T-helper 2 cell treated with Interferon-gamma antibody and Interleukin-4, amounts not matched to agents 100 ng/mL and 5 ng/mL, for 36 hours (primary cell): ENCODE measurements at regions not wholly inside any gene's neighbourhood (a gene's known extent, or its start where the extent isn't known, plus 50 kb on each side); places are given as distances from the start of the nearest gene placed in this dataset.
"Not testable (repeated sequence)": the region's sequence is repeated elsewhere in the genome, so short reads cannot be mapped to it uniquely, and the experiment has no call there.

Experiments
- intact Hi-C: fragments of 100-400 bp; cut with micrococcal nuclease; formaldehyde crosslinking; loops from one replicate; pipeline ENCODE4 v1.15.1; 2023

DNA sequence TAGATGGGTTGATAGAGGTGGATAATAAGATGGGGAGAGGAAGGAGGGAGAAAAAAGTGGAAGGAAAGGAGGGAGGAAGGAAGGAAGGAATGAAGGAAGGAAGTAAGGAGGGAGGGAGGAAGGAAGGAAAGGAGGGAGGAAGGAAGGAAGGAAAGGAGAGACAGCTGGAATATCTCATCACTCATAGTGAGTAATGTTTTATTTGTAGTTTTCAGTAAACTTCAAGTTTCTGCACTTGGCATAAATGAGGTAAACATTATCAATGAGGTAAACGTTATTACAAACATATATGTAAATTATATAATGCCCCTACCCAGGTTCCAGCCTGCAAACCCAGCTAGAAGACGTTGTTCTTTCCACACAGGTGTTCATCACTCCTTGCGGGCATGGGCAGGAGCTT lies 89.8 kb upstream of the XYLT1 start:
- intact Hi-C loops = no loop called here

DNA sequence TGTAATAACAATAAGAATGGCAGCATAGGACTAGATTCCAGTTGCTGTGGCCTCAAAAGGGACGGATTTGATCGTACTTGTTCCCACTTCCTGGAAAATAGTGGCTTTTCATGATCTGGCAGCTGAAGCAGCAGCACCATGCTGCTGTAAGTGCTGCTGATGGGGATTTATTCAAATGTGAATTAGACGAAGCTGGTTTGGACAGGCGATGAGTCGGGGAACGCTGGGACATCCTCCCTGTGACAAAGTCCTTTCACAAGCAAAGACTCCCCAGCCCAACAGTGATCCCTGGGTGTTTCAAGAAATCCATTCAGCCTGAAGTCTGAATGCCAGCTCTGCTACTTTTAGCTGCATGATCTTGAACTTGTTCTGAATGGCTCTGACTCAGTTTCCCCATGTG lies 88.6 kb upstream of the XYLT1 start:
- intact Hi-C loops = no loop called here

DNA sequence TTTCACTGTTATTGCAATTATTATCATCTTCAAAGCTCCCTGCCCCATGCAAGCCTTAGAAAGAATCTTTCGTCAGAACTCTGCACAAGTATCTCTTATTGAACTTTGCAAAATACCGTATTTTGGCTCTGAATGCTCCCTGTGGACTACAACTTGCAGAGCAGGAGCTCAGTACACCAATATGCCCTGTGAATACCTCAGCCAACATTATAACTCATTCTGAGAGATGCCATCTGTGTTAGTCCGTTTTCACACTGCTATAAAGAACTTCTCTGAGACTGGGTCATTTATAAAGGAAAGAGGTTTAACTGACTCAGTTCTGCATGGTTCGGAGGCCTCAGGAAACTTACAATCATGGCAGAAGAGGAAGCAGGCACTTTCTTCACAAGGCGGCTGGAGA lies 87.2 kb upstream of the XYLT1 start:
- intact Hi-C loops = no loop called here

DNA sequence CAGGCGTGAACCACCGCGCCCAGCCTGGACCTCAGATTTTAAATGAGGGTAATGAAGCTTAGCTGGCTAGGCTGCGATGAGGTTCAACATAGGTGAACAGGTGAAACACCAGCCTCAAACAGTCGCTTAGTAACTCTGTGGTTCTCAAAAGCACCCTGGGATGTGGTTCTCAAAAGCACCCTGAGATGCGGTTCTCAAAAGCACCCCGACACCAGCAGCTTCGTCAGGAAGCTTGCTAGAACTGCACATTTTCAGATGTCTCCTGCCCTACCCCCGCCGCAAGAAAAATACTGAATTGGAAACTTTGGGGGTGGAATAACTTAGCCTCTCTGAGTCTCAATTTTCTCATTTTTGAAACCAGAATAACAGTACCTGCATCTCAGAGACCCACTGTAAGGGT lies 86.7 kb upstream of the XYLT1 start:
- intact Hi-C loops = no loop called here

DNA sequence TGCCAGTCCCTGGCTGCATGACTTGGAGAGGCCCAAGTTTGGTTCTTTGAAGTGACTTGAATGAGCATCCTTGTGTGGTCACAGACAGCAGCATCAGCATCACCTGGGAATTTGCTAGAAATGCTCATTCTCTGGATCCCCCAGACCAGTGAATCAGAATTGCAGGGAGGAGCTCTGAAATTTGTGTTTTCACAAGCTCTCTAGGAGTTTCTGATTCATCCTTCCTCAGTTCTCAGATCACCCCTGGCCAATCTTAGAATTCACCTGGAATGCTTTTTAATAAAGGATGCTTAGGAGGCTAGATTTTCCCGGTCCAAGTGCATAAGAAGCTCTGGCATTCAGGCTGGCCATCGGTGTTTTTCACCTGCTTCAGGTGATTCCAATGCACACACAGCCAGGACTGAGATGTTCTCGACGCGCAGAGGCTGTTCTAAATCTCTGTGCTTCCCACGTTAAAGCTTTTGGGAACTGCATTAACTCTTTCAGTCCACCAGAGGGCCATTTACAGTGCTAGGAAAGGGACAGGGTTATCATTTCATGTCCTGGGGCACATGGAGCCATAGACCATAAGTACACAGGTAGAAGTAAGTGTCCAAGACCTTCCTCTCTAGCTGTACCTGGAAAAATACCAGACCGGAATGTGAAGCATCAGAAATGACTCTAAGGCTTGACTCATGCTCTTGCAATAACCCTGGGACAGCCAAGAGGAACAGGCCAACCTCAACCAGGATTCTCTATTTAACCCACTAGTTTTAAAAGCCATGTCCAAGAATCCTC lies 85.7 kb upstream of the XYLT1 start:
- intact Hi-C loops = no loop called here

DNA sequence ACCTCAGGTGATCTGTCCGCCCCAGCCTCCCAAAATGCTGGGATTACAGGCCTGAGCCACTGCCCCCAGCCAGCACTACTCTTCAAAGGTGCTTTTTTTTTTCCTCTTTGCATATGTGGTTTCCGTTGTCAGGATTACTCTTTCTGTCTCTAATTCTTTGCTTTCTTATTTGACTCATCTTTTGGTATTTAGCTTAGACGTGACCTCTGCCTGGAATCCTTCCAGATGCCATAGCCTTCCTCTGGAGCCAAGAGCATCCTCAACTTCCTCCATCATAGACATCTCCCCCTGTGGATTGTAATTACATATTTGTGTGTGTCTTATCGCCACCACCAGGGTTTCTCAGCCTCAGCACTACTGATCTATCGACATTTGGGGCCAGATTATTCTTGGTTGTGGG lies 84.4 kb upstream of the XYLT1 start:
- intact Hi-C loops = no loop called here

DNA sequence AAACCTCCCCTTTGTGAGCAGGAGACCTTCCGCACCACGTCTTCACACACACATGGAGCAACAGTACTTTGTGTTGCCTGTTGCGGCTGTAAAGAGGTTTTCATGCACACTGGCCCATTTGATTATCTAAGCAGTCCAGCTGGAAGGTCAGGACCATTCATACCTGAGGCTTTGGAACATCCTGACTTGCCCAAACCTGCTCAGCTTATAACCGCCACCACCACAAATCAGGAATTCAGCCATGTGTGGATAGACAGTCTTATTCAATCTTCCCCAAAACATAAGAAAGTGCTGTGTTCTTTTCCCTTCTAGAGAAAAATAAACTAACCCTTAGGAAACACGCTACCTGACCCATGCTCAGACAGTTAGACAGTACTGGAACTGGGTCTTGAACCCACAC lies 81.6 kb upstream of the XYLT1 start:
- intact Hi-C loops = no loop called here

DNA sequence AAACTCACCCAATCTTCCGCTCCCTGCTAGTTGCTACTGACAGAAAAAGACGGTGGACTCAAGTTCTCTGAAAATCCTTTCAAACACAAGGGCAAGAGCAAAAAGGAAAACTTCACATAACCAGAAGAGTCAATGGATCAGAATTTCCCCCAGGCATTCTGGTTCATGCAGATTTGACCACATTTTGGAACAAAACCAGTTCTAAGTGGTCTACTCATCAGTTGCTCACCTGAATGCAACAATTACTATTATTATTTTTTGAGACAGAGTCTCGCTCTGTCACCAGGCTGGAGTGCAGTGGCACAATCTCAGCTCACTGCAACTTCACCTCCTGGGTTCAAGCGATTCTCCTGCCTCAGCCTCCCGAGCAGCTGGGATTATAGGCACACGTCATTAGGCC lies 80.9 kb upstream of the XYLT1 start:
- intact Hi-C loops = not testable (repeated sequence)

DNA sequence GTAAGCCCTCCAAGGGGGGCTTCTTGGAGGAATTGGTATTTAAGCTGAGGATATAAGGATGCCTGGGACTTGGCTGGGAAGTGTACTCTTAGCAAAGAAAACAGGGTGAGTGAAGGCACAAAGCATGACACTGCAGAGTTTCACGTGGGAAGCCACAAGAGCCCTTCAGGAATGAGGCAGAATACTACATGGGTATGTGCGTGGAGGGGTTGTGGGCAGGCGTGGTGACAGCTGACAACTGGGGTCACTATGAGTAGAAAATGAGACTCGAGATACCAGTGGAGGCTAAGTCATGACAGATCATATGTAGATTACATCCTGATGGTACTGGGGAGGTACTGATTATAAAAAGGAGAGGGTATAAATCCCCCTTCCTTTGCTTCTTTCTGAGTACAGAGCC lies 78.1 kb upstream of the XYLT1 start:
- intact Hi-C loops = no loop called here

DNA sequence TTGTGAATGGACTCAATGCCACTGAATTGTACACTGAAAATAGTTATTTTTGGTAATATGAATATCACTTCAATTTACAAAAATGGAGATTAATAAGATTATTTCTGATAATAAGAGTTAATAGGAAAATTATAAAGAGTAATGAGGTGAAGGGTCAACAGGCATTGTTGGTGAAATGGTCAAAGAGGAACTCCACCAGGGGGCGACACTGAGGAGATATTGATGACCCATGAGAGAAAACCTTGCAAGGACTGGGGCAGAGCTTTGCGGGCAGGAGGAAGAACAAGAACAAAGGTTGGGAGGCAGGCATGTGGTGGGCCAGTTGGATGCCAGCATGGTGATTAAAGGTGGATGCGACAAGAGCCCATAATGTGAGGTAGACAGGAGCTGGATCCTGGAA lies 74.0 kb upstream of the XYLT1 start:
- intact Hi-C loops = no loop called here

DNA sequence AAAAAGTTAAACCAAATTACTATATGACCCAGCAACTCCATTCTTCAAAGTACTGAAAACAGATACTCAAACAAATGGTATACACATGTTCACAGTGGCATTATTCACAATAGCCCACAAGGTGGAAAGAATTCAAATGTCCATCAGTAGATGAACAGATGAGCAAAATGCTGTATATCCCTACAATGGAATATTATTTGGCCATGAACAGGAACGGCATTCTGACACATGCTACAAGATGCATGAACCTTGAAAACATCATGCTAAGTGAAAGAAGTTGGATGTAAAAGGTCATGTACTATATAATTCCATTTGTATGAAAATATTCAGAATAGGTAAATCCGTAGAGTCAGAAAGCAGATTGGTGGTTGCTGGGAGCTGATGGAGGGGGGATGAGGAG lies 73.5 kb upstream of the XYLT1 start:
- intact Hi-C loops = no loop called here

DNA sequence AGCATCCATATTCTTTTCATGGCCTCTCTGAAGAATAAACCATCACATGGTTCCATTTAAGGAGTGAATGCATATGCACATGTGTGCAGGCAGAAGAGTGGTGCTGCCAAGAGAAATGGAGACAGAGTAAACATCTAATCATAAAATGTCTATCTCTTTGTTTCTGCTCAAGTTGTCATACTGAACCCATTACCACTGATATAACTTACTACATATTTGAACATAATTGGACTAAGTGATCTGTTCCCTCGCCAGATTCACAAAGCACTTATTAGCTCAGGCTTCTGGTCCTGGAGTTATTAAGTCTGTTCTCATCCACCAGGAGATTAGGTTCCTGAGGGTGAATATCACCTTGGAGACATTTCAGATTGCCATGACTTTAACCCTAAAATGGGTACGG lies 72.3 kb upstream of the XYLT1 start:
- intact Hi-C loops = no loop called here

DNA sequence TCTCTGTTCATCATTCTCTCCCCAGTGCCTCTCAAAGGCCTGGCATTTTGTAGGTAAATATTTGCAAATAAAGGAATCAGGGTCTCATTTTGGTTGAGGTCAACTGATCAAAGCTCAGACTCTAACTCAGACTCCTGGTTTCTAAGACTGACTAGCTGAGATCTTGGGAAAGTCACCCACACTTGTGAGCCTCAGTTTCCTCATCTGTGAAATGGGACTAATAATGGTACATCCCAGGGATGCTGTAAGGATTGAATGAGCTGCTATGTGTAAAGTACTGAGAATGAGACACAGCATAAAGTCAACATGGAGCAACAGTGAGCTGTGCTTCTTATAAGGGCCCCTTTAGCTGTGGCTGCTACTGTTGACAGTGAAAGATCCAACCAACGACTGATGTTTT lies 70.6 kb upstream of the XYLT1 start:
- intact Hi-C loops = no loop called here

DNA sequence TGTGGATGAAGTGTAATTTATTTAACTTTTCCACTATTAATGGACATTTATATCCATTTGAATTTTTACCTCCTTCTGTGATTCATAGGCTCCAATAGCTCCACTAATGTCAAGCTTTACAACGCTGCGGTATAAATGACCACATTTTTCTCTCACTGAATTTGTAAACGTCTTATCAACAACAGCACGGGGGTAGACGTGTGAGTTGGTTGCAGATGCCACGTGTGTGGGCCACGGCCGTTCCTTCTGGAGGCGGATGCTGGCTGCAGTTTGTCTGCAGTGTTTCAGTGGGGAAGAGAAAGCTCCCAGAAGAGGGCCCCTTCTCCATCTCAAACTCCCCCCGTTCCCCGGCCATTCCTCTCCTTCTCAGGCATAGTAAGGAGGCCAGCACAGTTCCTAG lies 68.2 kb upstream of the XYLT1 start:
- intact Hi-C loops = loop anchor here (10.0 kb wide), 1 partner anchor 56 kb away; no protein-coding TSS in a partner anchor

DNA sequence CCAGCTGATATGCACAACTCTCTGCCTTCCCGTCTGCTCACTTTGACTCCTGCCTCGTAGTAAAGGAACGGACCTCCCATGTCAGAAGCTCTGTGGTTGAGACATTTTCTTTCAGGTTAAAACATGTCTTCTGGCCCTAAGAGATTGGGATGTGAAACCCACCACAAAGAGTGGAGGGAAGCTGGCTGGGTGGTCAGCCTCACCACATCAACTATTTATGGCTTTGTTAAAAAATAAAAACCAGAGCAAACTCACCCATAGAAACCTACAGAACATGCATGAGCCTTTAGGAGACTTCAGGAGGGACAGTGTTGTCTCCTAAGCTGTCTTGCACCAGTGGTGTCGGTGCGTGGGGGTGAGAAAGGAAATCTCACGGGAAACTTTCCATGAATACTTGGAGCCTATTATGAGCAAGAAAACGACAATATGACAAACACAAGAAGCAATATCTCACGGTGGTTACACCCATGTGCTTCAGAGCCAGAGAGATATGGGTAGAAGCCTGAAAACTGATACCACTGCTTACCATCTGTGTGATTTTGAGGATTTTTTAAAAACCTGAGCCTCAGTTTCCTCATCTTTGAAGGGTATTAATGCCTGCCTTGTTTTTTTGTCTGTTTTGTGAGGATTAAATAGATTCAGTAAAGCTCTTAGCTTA lies 61.7 kb upstream of the XYLT1 start:
- intact Hi-C loops = loop anchor here (10.0 kb wide), 1 partner anchor 62 kb away; no protein-coding TSS in a partner anchor

DNA sequence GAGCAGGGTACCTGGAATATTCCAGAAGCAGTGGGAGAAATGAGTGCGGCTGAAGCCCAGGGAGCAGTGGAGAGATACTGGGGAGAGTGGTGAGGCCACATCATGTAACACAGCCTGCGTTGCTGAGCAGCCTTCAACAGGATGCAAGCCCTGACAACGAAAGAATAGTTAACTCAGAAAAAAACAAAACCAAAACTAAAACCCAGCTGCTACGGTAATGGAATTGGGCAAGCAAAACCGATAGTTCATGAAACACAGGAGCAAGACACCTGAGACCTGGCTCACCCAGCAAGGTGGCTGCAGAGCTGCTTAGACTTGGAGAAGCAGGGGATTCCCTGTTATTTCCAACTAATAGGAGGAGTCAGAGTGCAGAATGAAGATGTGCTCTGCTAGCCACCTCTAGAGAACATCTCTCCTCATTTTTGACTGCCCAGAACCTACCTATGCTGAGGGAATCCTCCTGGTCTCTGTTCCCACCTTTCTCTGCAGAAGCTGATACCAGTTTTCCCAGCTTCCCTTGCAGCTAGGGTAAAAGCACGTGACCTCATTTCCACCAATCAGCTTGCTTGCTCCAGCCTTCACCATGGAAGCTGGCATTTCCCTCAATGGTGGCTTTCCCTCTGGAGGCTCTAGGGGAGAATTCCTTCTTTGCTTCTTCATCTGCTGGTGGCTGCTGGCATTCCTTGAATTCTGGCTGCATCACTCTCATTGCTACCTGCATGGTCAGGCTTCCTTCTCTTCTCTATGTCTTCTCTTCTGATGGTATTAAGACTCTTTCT lies 59.4 kb upstream of the XYLT1 start:
- intact Hi-C loops = loop anchor here (2.0 to 10.0 kb wide), 2 partner anchors 59 to 65 kb away; partner anchors contain the start of gene XYLT1

DNA sequence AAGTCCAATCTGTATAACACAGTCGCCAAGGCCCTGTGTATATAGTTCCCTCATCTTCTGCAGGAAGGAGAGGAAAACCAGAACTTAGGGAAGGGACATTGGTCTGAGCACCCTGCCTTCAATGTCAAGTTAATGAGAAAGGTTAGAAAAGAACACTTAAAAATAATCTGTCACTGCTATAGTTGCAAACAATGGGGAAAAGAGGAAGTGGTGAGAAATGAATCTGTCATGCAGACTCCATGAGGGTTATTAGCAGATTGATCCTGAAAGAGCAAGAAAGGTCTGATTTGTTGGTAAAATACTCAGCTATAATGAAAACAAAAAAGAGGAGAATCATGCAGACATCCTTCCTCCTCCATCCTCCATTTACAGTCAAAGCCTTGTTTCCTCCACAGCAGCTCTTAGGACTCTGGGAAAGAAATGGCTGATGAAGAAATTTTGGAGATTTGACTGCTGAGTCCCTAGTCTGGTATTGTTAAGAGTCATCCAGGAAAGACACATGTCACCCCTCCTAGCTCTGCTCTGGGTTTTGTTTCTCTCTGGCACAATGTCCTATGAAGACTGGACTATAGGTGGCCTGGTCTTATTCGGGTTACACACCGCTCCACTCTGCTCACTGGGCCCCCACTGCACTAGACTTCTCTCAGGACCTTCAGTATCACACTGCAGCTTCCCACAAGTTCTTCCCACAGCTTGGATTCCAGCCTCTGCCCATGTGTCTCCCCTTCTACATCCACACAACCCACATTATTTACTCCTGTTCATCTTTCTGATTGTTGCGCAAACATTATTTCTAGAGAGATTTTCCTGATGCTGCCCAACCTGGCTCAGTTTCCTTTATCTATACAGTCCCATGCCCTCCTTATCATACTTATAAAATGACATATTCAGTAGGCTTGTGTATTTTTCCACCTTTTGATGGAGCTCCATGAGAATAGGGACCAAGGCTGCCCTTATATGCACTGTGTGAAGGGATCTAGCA lies 56.5 kb upstream of the XYLT1 start:
- intact Hi-C loops = no loop called here

DNA sequence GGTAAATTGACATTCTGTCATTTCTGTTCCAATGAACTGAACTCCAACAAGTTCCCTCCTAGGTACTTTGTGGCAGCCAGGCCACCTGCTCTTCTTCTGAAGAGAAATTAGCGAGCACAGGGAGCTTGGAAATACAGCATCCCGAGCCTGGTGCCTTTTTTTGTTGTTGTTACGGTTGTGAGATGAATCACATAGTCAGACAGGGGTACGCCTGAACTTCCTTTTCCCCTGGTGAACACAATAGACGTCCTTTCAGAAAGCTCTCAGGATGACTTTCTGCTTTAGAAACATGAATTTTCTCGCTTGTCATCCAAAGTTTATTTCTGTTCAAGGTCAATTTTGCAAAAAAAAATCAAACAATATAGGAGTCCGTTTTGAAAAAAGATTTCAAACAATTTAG lies 53.9 kb upstream of the XYLT1 start:
- intact Hi-C loops = no loop called here

DNA sequence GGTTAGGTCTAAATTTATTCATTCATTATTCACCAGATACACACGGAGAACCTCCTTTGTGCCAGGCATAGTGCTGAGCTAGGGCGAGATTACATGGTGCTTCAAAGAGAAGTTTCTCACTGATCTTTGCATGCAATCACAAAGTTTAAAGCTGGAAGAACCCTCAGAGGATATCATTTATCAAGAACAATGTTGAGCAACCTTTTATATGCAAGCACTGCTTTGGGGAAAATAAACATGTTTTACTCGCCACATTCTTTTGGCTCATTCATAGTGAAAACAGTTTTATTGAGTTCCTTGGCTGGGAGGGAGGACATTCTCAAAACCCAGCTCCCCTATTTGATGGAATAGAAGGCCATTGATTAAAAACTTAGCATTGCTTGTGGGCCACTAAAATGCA lies 49.8 kb upstream of the XYLT1 start:
- intact Hi-C loops = no loop called here
